ENCODE measurements at regions not wholly inside any gene's neighbourhood (a gene's known extent, or its start where the extent isn't known, plus 50 kb on each side); places are given as distances from the start of the nearest gene placed in this dataset.

DNA sequence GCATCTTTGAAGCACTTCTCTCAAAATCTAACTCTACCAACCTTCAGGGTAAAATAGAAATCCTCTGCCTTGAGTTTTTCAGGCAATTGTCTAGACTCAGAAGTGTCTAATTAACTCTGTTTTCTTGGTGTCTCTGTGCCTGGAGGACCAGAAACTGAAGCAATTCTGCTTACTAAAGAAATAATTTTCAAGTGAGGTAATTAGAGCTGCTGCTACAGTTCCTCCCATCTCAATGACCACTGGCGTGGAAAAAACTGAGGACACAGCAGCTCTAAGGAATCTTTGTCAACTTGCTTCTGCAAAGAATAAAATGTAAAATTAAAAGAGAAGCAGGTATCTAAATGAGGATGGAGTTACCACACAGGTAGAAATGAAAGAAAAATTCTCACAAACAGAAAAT, 785.0 kb downstream of the PRELID2 start:
- Histone ChIP-seq H3K27me3 (ENCODE audit: insufficient read depth, low read depth, severe bottlenecking) (no peaks in the 10 kb centered on the region), H3K36me3 (no peaks in the 10 kb centered on the region), H3K9me3 (ENCODE audit: severe bottlenecking) (no peaks in the 10 kb centered on the region), H3K27ac (no peak overlapping the region), H3K4me3 (ENCODE audit: low read depth, low read length) (no peak overlapping the region)
- TF ChIP-seq, protein P1, sequence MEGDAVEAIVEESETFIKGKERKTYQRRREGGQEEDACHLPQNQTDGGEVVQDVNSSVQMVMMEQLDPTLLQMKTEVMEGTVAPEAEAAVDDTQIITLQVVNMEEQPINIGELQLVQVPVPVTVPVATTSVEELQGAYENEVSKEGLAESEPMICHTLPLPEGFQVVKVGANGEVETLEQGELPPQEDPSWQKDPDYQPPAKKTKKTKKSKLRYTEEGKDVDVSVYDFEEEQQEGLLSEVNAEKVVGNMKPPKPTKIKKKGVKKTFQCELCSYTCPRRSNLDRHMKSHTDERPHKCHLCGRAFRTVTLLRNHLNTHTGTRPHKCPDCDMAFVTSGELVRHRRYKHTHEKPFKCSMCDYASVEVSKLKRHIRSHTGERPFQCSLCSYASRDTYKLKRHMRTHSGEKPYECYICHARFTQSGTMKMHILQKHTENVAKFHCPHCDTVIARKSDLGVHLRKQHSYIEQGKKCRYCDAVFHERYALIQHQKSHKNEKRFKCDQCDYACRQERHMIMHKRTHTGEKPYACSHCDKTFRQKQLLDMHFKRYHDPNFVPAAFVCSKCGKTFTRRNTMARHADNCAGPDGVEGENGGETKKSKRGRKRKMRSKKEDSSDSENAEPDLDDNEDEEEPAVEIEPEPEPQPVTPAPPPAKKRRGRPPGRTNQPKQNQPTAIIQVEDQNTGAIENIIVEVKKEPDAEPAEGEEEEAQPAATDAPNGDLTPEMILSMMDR (IDR thresholded peaks at IDR 0.05; ENCODE audit: low read depth, low read length) = no peak
- no peak for DNase-seq

- Histone ChIP-seq H3K27me3 (ENCODE audit: insufficient read depth, low read depth, severe bottlenecking) (no peaks in the 10 kb centered on the region), H3K36me3 (no peaks in the 10 kb centered on the region), H3K9me3 (ENCODE audit: severe bottlenecking) (no peaks in the 10 kb centered on the region), H3K27ac (no peak overlapping the region), H3K4me3 (ENCODE audit: low read depth, low read length) (no peak overlapping the region)
- TF ChIP-seq, protein P1 (IDR thresholded peaks at IDR 0.05; ENCODE audit: low read depth, low read length) = no peak
- no peak for DNase-seq
These were observed 790.2 kb downstream of the PRELID2 start for GRCh38 chr5:145044970-145045369.

DNA sequence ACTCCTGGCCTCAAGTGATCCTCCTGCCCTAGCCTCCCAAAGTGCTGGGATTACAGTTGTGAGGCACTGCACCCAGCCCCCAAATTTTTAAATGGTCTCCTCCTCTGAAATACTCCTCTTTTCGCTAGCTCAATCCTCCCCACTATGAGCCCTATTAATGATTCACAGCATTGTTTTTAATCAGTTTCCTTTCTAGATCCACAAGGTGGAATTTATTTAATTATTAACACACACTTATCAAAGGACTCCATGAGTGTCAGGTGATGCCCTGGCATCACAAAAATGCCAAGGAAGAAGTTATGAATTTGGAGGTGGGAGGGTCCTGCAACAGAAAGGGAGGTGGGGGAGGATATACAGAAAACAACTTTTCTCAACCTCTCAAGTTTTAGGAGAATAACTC, 806.5 kb downstream of the PRELID2 start:
- TF ChIP-seq, protein P1 (IDR thresholded peaks at IDR 0.05; ENCODE audit: low read depth, low read length) = no peak
- H3K9me3 ChIP-seq (ENCODE audit: severe bottlenecking) = no peaks in the 10 kb centered on the region
- no peak overlapping the region for H3K27ac ChIP-seq
- H3K27me3 ChIP-seq (ENCODE audit: insufficient read depth, low read depth, severe bottlenecking) = no peaks in the 10 kb centered on the region
- H3K36me3 ChIP-seq = no peaks in the 10 kb centered on the region
- DNase-seq = no peak
- H3K4me3 ChIP-seq (ENCODE audit: low read depth, low read length) = no peak overlapping the region

DNA sequence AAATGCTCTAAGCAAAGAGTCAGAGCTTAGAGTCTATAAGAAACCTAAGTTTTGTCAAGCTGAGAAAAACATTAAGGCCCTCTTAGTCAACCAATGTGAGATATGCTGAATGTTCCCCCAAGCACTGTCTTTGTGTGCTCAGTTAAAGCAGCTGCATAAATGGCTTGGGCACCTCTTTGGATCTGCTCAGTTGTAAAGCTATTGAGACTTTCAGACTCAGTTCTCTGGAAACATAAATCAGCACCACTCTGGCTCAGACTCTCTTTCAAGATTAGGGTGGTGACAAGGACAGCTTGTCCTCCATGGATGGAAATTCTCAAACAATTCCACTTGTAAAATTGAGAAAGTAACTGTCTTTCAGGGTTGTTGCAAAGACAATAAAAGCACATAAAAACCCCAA, 807.9 kb downstream of the PRELID2 start:
- Histone ChIP-seq H3K4me3 (ENCODE audit: low read depth, low read length) (no peak overlapping the region), H3K9me3 (ENCODE audit: severe bottlenecking) (no peaks in the 10 kb centered on the region), H3K27ac (no peak overlapping the region), H3K27me3 (ENCODE audit: insufficient read depth, low read depth, severe bottlenecking) (no peaks in the 10 kb centered on the region), H3K36me3 (no peaks in the 10 kb centered on the region)
- TF ChIP-seq, protein P1 (IDR thresholded peaks at IDR 0.05; ENCODE audit: low read depth, low read length) = no peak
- no peak for DNase-seq

DNA sequence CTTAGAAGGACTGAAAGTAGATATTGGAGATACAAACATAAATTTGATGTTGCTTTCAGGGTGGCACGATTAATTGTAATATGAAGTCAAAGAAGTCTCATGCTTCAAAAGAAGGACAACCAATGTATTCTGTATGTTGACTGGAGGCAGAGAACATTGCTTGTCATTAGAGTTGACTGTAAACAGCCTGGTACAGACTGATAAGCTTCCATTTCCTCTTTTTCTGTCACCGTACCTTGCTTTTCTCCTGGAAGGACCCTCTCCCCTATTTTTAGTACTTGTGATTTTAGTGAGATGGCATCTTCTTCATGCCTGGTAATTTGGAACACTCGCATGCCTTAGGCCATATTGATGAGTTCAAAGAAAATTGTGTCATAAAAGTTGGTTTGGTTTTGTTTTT, 809.4 kb downstream of the PRELID2 start:
- no peak overlapping the region for H3K4me3 ChIP-seq (ENCODE audit: low read depth, low read length)
- DNase-seq = no peak

GRCh38 chr5:145015146-145015545, 820.0 kb downstream of the PRELID2 start:
- H3K27me3 ChIP-seq (ENCODE audit: insufficient read depth, low read depth, severe bottlenecking) = no peaks in the 10 kb centered on the region
- H3K9me3 ChIP-seq (ENCODE audit: severe bottlenecking) = no peaks in the 10 kb centered on the region
- TF ChIP-seq, protein P1 (IDR thresholded peaks at IDR 0.05; ENCODE audit: low read depth, low read length) = no peak
- H3K4me3 ChIP-seq (ENCODE audit: low read depth, low read length) = no peak overlapping the region
- DNase-seq = no peak
- no peaks in the 10 kb centered on the region for H3K36me3 ChIP-seq
- no peak overlapping the region for H3K27ac ChIP-seq

More for the DNA sequence above, 809.4 kb downstream of the PRELID2 start:
- H3K27ac ChIP-seq = no peak overlapping the region
- H3K36me3 ChIP-seq = no peaks in the 10 kb centered on the region
- TF ChIP-seq, protein P1 (IDR thresholded peaks at IDR 0.05; ENCODE audit: low read depth, low read length) = no peak
- no peaks in the 10 kb centered on the region for H3K27me3 ChIP-seq (ENCODE audit: insufficient read depth, low read depth, severe bottlenecking)
- no peaks in the 10 kb centered on the region for H3K9me3 ChIP-seq (ENCODE audit: severe bottlenecking)
